Neural progenitor cell (in vitro differentiated cells): ENCODE measurements at regions not wholly inside any gene's neighbourhood (a gene's known extent, or its start where the extent isn't known, plus 50 kb on each side); places are given as distances from the start of the nearest gene placed in this dataset.

Experiments
- DNase-seq: peaks from one replicate; pipeline ENCODE4 v3.0.0-alpha.2; 2016; ENCODE audit warnings: low spot score
- H2AFZ ChIP-seq: fragments of 200-600 bp; sonication (generic); replicated peaks from 2 replicates; pipeline ENCODE4 v1.6.1; 2016; ENCODE audit warnings: antibody characterized with exemption
- H3F3A ChIP-seq: fragments of 200-600 bp; sonication (generic); 2 replicates; pipeline ENCODE4 v1.6.1; 2016; ENCODE audit warnings: antibody characterized with exemption, low read depth
- H3K27ac ChIP-seq: fragments of 200-600 bp; sonication (generic); 2 replicates; pipeline ENCODE4 v1.5.1; 2016; ENCODE audit warnings: mild to moderate bottlenecking
- H3K27me3 ChIP-seq: fragments of 200-600 bp; sonication (generic); 2 replicates; pipeline ENCODE4 v1.6.1; 2016; ENCODE audit warnings: mild to moderate bottlenecking, moderate library complexity
- H3K36me3 ChIP-seq: fragments of 200-600 bp; sonication (generic); 2 replicates; pipeline ENCODE4 v1.5.1; 2016
- H3K4me1 ChIP-seq: fragments of 200-600 bp; sonication (generic); 2 replicates; pipeline ENCODE4 v1.6.1; 2016; ENCODE audit warnings: mixed run types
- H3K4me2 ChIP-seq: fragments of 200-600 bp; sonication (generic); 2 replicates; pipeline ENCODE4 v1.6.1; 2016
- H3K4me3 ChIP-seq: fragments of 200-600 bp; sonication (generic); 2 replicates; pipeline ENCODE4 v1.5.1; 2016
- H3K79me2 ChIP-seq: fragments of 200-600 bp; sonication (generic); 2 replicates; pipeline ENCODE4 v1.6.1; 2016; ENCODE audit warnings: low read depth
- H3K9ac ChIP-seq: fragments of 200-600 bp; sonication (generic); 2 replicates; pipeline ENCODE4 v1.6.1; 2016
- H3K9me3 ChIP-seq: fragments of 200-600 bp; sonication (generic); 2 replicates; pipeline ENCODE4 v1.5.1; 2016; ENCODE audit warnings: low read depth
- H4K20me1 ChIP-seq: fragments of 200-600 bp; sonication (generic); 2 replicates; pipeline ENCODE4 v1.6.1; 2016; ENCODE audit warnings: low read depth
- H3K27ac Mint-ChIP-seq: 3 replicates; pipeline ENCODE4 v1.8.0; 2021; ENCODE audit warnings: mixed read lengths
- H3K27me3 Mint-ChIP-seq: 2 replicates; pipeline ENCODE4 v1.8.0; 2022; ENCODE audit warnings: low read depth, mild to moderate bottlenecking, inconsistent platforms, moderate library complexity, mixed read lengths; ENCODE audit not compliant: insufficient read depth
- H3K36me3 Mint-ChIP-seq: 3 replicates; pipeline ENCODE4 v1.8.0; 2021; ENCODE audit warnings: mixed read lengths
- H3K4me1 Mint-ChIP-seq: 3 replicates; pipeline ENCODE4 v1.8.0; 2021; ENCODE audit warnings: mixed read lengths
- H3K4me3 Mint-ChIP-seq: 3 replicates; pipeline ENCODE4 v1.8.0; 2021; ENCODE audit warnings: mild to moderate bottlenecking, moderate library complexity, mixed read lengths
- H3K9me3 Mint-ChIP-seq: 3 replicates; pipeline ENCODE4 v1.8.0; 2020; ENCODE audit warnings: mixed read lengths
- CTCF ChIP-seq: fragments of 200-600 bp; sonication (generic); IDR thresholded peaks from 2 replicates; pipeline ENCODE4 v1.5.1; 2017; ENCODE audit warnings: antibody characterized with exemption, mild to moderate bottlenecking
- EZH2 ChIP-seq: fragments of 200-600 bp; sonication (generic); IDR thresholded peaks from 2 replicates; pipeline ENCODE4 v1.6.1; 2017; ENCODE audit warnings: antibody characterized with exemption, mild to moderate bottlenecking, moderate library complexity
- EZH2phosphoT487 ChIP-seq: fragments of 200-600 bp; sonication (generic); IDR thresholded peaks from 2 replicates; pipeline ENCODE4 v1.6.1; 2017; ENCODE audit warnings: antibody characterized with exemption

GRCh38 chr2:190795686-190796085 lies 84.9 kb upstream of the GLS start:
- DNase-seq = no peak

GRCh38 chr2:190799999-190800398 lies 80.6 kb upstream of the GLS start:
- Histone ChIP-seq H3F3A (peaks cover 5% of the 10 kb centered on the region), H4K20me1 (no peaks in the 10 kb centered on the region), H3K79me2 (no peaks in the 10 kb centered on the region), H3K27ac (no peak overlapping the region), H3K27me3 (no peaks in the 10 kb centered on the region), H3K4me3 (no peak overlapping the region), H3K4me1 (peaks cover 9% of the 10 kb centered on the region), H2AFZ (no peak overlapping the region), H3K36me3 (no peaks in the 10 kb centered on the region), H3K9ac (no peak overlapping the region), H3K4me2 (peak overlapping the region; percentile 5), H3K9me3 (no peaks in the 10 kb centered on the region)
- DNase-seq = no peak
- Mint-ChIP-seq H3K27me3 (no peaks in the 10 kb centered on the region), H3K4me1 (peaks cover 6% of the 10 kb centered on the region), H3K36me3 (no peaks in the 10 kb centered on the region), H3K4me3 (no peak overlapping the region), H3K9me3 (no peaks in the 10 kb centered on the region), H3K27ac (no peak overlapping the region)
- TF ChIP-seq EZH2phosphoT487 (no peak), EZH2 (no peak), CTCF (no peak)

More at GRCh38 chr2:190795686-190796085, 84.9 kb upstream of the GLS start:
- no peaks in the 10 kb centered on the region for H3F3A ChIP-seq
- no peak overlapping the region for H3K4me3 Mint-ChIP-seq
- H3K27me3 ChIP-seq = no peaks in the 10 kb centered on the region
- H3K27me3 Mint-ChIP-seq = no peaks in the 10 kb centered on the region
- no peak overlapping the region for H3K4me3 ChIP-seq
- no peaks in the 10 kb centered on the region for H3K36me3 ChIP-seq
- no peak overlapping the region for H3K4me2 ChIP-seq
- H4K20me1 ChIP-seq = no peaks in the 10 kb centered on the region
- H3K4me1 Mint-ChIP-seq = peaks cover 15% of the 10 kb centered on the region
- H3K27ac Mint-ChIP-seq = no peak overlapping the region
- no peaks in the 10 kb centered on the region for H3K36me3 Mint-ChIP-seq
- H3K9me3 Mint-ChIP-seq = no peaks in the 10 kb centered on the region
- H3K79me2 ChIP-seq = no peaks in the 10 kb centered on the region
- no peak for TF ChIP-seq CTCF
- TF ChIP-seq EZH2phosphoT487 = no peak
- no peak for TF ChIP-seq EZH2
- no peak overlapping the region for H2AFZ ChIP-seq
- no peak overlapping the region for H3K27ac ChIP-seq
- H3K9ac ChIP-seq = no peak overlapping the region
- peaks cover 9% of the 10 kb centered on the region for H3K4me1 ChIP-seq
- no peaks in the 10 kb centered on the region for H3K9me3 ChIP-seq

- Histone ChIP-seq H3K27me3 (no peaks in the 10 kb centered on the region), H3K4me1 (peaks cover 9% of the 10 kb centered on the region), H4K20me1 (no peaks in the 10 kb centered on the region), H3F3A (peaks cover 5% of the 10 kb centered on the region), H3K9ac (no peak overlapping the region), H3K36me3 (no peaks in the 10 kb centered on the region), H3K27ac (no peak overlapping the region), H3K4me3 (no peak overlapping the region), H3K79me2 (no peaks in the 10 kb centered on the region), H3K4me2 (peak overlapping the region; percentile 5), H2AFZ (no peak overlapping the region), H3K9me3 (no peaks in the 10 kb centered on the region)
- Mint-ChIP-seq H3K4me1 (peaks cover 6% of the 10 kb centered on the region), H3K27ac (no peak overlapping the region), H3K9me3 (no peaks in the 10 kb centered on the region), H3K4me3 (no peak overlapping the region), H3K36me3 (no peaks in the 10 kb centered on the region), H3K27me3 (no peaks in the 10 kb centered on the region)
- no peak for DNase-seq
- no peak for TF ChIP-seq EZH2
- no peak for TF ChIP-seq EZH2phosphoT487
- TF ChIP-seq CTCF = no peak
Measured at GRCh38 chr2:190800528-190800927, 80.1 kb upstream of the GLS start.

GRCh38 chr2:190802129-190802528 lies 78.5 kb upstream of the GLS start:
- Histone ChIP-seq H3K4me2 (no peak overlapping the region), H3F3A (peaks cover 5% of the 10 kb centered on the region), H3K79me2 (no peaks in the 10 kb centered on the region), H3K9ac (no peak overlapping the region), H3K9me3 (no peaks in the 10 kb centered on the region), H3K36me3 (no peaks in the 10 kb centered on the region), H3K4me3 (no peak overlapping the region), H3K4me1 (peaks cover 9% of the 10 kb centered on the region), H2AFZ (peak overlapping the region; percentile 95), H4K20me1 (no peaks in the 10 kb centered on the region), H3K27me3 (no peaks in the 10 kb centered on the region), H3K27ac (no peak overlapping the region)
- H3K27me3 Mint-ChIP-seq = no peaks in the 10 kb centered on the region
- no peak for TF ChIP-seq EZH2
- no peak for TF ChIP-seq CTCF
- no peak for TF ChIP-seq EZH2phosphoT487
- DNase-seq = peak; percentile 57
- H3K36me3 Mint-ChIP-seq = no peaks in the 10 kb centered on the region
- peaks cover 6% of the 10 kb centered on the region for H3K4me1 Mint-ChIP-seq
- H3K27ac Mint-ChIP-seq = no peak overlapping the region
- H3K4me3 Mint-ChIP-seq = no peak overlapping the region
- H3K9me3 Mint-ChIP-seq = no peaks in the 10 kb centered on the region
